GM04504 (cell line): ENCODE measurements at regions not wholly inside any gene's neighbourhood (a gene's known extent, or its start where the extent isn't known, plus 50 kb on each side); places are given as distances from the start of the nearest gene placed in this dataset.
"Not testable (repeated sequence)": the region's sequence is repeated elsewhere in the genome, so short reads cannot be mapped to it uniquely, and the experiment has no call there.

Experiments used
- DNase-seq: peaks from one replicate; pipeline ENCODE4 v3.0.0-alpha.2; 2012; ENCODE audit warnings: low read depth

GRCh38 chr5:18732556-18733479 lies 1098.6 kb downstream of the TAF11L14 start:
- no peak for DNase-seq

GRCh38 chr5:18736051-18736398 lies 1101.8 kb downstream of the TAF11L14 start:
- no peak for DNase-seq

GRCh38 chr5:18736736-18737135 lies 1102.5 kb downstream of the TAF11L14 start:
- DNase-seq, result not testable (repeated sequence)

- no peak for DNase-seq
These were observed 1106.0 kb downstream of the TAF11L14 start for GRCh38 chr5:18740301-18740700.

- DNase-seq, result no peak
These were observed 1108.6 kb downstream of the TAF11L14 start for GRCh38 chr5:18742830-18743229.

- no peak for DNase-seq
These were observed 1110.2 kb downstream of the TAF11L14 start for GRCh38 chr5:18744441-18744840.

GRCh38 chr5:18745042-18745987 lies 1111.1 kb downstream of the TAF11L14 start:
- no peak for DNase-seq

GRCh38 chr5:18745988-18746615 lies 1111.8 kb downstream of the TAF11L14 start:
- no peak for DNase-seq

- DNase-seq, result no peak
These were observed 1115.5 kb downstream of the TAF11L14 start for GRCh38 chr5:18749763-18750162.

GRCh38 chr5:18752317-18752716 lies 1118.1 kb downstream of the TAF11L14 start:
- no peak for DNase-seq

GRCh38 chr5:18754201-18754600 lies 1119.9 kb downstream of the TAF11L14 start:
- no peak for DNase-seq

GRCh38 chr5:18761801-18762200 lies 1127.5 kb downstream of the TAF11L14 start:
- no peak for DNase-seq

- DNase-seq, result no peak
These were observed 1129.9 kb downstream of the TAF11L14 start for GRCh38 chr5:18764161-18764560.

GRCh38 chr5:18765304-18765703 lies 1131.0 kb downstream of the TAF11L14 start:
- DNase-seq, result no peak

- DNase-seq, result no peak
These were observed 1136.9 kb downstream of the TAF11L14 start for GRCh38 chr5:18771097-18771610.

- DNase-seq, result no peak
These were observed 1138.2 kb downstream of the TAF11L14 start for GRCh38 chr5:18772475-18772874.

GRCh38 chr5:18778225-18778624 lies 1144.0 kb downstream of the TAF11L14 start:
- no peak for DNase-seq

- no peak for DNase-seq
These were observed 1155.1 kb downstream of the TAF11L14 start for GRCh38 chr5:18789218-18789998.

GRCh38 chr5:18792145-18792544 lies 1157.9 kb downstream of the TAF11L14 start:
- DNase-seq, result no peak

GRCh38 chr5:18797222-18797621 lies 1163.0 kb downstream of the TAF11L14 start:
- DNase-seq, result no peak

GRCh38 chr5:18798058-18798457 lies 1163.8 kb downstream of the TAF11L14 start:
- no peak for DNase-seq
